HG03064 (cell line): ENCODE measurements at regions not wholly inside any gene's neighbourhood (a gene's known extent, or its start where the extent isn't known, plus 50 kb on each side); places are given as distances from the start of the nearest gene placed in this dataset.
"Not testable (repeated sequence)": the region's sequence is repeated elsewhere in the genome, so short reads cannot be mapped to it uniquely, and the experiment has no call there.

ENCODE experiments used
- ATAC-seq: cut with Tn5 transposase; IDR thresholded peaks from one replicate; pipeline ENCODE4 v1.9.1; 2021; ENCODE audit warnings: low read depth; ENCODE audit not compliant: unreplicated experiment

DNA sequence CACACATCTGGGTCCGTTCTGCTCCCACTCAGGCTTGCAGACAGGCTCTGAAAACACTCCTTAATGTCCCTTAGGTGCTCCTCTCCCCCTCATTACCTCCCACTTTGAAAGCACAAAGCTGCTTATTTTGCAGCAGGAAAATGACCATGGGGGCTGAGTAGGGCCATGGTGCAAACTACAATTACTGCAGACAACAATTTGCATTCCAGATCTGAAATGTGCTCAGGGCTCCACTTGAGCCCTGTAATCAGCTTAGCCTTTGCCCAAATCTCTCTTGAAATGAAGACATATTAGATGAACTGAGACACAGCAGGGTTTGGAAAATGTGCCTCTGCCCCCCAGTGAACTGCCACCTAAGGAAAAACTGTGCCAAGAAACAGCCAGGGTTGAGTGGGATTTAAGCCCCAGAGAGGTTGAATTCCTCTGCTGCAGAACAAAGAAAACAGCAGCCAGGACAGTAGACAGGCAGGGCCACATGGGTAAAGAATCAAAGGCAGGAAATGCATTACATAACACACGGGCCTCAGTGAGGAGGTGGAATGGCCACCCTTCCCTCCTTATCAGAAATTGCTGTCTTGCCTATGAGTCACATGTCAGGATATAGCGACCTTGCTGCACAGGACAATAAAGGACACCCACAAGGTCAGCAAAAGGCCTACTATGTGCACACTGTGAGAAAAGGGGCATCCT lies 126.8 kb upstream of the ARHGEF3 start:
- no peak for ATAC-seq

DNA sequence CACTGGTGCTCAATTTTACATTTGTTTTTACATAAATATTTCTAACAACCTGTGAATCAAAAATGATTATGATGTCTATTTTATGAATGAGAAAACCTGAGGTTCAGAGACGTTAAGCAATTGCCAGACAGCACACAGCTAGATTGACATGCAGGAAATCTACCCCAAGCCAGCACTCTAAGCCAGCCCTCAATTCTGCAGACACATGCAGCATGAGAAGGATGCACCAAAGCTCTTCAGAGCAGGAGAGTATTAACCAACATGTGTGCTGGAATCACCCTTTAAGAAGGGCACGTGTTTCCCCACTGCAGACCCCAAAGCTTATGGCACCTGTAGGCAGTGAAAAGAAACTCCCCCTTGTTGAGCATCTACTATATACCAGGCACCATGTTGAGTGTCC lies 126.1 kb upstream of the ARHGEF3 start:
- ATAC-seq, result no peak

DNA sequence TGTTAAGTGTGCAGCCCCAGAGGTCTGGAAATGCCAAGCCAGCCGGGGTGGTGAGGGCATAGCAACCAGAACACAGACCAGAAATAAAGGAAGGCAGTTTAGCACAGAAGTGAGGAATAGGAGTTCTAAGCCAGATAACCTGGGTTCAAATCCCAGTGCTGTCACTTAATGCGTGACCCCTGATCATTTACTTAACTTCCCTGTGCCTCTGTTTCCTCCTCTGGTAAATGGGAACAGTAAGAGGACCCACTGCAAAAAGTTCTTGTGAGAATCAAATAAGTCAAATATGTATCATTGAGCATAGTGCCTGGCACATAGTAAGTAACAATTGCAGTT lies 125.2 kb upstream of the ARHGEF3 start:
- no peak for ATAC-seq

DNA sequence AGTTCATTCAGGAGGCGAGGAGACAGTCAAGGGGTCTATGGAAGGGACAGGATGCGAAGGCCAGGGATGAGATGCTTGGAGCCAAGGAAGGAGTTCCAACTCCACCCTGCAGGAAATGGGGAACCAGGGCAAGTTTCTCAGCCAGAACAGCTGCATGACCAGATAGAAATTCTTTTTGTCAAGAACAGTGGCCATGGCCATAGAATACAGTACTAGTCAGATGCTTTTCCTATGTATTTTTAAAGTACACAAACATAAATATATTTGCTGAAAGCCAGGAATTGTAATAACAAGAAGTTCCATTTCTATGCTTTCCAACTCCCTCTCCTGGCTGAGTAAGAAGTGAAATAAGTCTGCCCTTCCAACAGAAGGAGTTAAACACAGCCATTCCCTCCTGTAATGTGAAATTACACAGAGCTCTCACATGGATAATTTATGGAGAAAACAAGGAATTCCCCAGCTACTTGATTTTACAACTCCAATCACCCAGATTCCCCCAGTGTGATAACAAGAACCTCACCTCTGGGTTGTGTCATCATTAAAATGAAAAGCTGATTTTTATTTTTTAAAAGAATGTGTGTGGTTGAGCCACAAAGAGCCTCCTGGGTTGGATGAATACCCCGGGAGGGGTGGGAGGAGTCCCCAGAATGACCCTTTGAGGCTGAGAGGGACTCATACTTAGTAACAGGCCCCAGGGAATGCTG lies 124.6 kb upstream of the ARHGEF3 start:
- ATAC-seq, result no peak

DNA sequence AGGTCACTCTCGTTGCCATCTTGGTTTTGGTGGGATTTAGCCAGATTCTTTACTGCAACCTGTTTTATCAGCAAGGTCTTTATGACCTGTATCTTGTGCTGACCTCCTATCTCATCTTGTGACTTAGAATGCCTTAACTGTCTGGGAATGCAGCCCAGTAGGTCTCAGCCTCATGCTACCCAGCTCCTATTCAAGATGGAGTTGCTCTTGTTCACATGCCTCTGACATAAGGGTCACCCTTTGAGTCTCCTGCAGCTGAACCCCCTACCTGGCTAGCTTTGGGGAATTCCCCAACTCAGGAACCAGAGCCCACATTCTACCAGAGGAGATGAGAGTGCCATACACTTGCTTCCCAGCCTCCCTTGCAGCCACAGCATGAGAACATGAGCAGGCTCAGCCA lies 123.0 kb upstream of the ARHGEF3 start:
- ATAC-seq, result not testable (repeated sequence)

DNA sequence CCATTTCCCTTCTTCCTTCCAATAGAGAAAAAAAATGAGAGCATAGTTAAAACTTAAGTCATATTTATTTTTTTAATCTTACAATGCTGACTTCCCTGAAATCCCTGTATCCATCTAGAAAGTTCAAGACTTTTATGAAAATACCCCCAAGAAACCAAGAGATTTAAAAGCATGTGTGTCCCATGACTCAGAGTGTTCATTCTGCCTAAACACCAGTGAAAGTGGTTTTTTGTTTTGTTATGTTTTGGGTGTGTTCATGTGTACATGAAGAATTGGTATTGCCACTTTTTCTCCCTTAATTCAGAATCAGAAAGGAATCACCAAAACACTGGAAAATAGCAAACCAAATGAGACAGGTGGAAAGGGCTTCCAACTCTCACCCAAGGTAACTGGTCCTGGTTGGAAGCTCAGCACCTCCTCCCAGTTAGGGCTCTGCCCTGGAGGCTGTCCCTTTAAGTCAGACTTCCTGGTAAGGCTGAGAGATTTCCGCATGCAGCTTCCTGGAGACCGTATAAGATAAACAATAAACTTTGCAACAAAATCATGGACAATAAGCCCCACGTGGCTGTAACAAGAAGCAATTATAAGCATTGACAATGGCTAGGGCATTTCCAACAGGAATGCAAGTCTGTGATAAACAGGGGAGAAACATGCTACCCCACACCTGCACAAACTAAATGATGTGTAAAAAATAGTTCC lies 121.9 kb upstream of the ARHGEF3 start:
- ATAC-seq, result no peak

DNA sequence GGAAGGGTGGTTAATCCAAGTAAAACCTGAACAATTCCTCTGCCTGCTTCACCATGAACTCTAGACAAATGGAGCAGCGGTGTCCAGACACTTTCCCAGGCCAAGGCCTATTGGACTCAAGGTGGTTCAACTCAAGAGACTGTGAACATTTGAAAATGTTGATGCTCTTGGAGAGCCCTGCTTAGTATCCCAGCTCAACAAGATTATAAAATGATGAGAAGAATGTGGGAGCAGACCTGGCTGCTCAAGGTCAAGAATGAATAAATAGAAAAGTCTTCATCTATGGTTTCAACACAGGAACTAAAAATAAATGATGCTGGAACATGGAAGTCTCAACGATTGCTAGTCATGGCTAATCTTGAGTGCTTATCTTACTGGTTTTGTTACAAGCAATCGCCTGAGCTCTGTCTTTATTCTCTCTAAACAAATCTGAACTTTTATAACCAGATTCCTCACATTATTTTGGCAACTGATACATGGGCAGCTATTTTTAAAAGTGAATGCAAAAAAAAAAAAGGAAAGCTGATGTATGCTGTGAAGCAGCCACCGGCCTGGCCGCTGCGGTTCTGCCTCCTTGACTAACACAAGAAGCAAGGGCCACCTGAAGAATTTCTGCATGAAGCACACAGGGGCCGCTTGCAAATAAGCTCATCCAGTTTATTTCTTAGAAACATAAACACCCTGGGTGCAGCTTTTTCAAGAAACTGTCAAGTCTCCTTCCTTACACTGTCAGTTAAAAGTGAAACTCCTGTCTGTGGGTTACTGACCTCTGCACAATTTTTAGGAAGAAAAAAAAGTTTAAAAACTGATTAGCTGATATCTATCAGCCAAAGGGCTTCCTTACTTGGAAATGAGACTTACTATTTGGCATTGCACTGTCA lies 120.1 kb upstream of the ARHGEF3 start:
- no peak for ATAC-seq

DNA sequence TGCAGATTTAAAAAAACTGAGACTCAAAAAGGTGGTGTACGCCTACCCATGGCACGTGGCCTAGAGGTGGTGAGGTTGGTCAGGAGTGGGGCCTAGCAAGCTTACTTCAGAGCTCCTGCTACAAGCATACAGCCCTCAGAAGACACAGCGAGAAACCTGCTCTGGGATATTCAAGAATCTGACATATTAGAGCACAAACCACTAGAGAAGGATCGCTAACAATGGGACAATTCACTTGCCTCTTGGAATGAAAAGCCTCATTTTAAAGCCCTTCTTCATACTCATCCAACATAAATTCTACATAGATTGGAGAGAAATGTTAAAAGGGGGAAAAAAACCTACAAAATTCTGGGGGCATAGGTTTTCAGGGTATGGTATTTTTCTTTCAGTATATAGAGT lies 118.0 kb upstream of the ARHGEF3 start:
- no peak for ATAC-seq

DNA sequence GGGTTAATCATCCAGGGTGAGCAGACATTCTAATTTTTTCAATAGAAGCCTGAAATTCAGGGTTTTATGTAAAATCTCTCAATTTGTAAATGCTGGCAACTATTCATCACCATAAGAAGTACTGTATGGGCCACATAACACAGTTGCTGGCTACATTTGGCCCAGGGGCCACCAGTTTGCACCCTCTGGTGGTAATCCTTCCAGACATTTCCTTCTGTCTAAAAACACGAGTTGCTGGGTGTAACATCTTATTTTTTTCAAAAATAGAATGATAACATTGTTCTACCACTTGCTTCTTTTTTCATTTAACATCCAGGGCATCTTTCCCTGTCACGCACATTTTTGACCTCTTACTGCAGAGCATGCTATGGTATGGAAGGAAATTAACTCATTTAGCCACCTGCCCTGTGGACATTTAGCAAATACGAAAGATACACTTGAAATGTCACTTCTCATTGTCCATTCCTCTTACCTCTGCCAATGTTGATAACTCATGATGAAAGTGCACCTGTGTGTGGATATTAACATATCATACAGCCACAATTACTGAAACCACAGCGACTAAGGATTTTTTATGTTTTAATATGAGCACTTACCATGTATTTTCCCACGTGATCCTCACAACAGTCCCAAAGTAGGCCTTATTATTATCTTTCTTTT lies 117.5 kb upstream of the ARHGEF3 start:
- ATAC-seq, result no peak

DNA sequence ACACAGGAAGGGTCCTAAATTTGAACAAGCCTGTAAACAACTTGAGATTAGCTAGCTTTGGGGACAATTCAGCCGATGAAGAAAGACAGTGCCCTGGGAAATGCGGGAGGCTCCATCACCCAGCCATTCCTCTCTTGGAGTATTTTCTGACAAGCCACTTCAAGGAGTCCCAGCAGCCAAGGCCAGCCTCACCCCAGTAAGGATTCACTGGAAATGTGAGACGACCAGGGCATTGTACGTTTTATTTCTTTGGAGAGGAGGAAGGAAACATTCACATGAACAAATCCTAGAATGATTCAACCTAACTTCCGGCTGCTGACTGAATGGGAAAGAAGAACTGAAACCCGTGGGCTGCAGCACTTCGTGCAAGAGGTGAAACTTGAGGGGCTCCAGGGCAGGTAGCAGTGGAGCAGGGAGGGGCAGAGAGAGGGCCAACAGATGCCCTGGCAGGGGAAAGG lies 116.4 kb upstream of the ARHGEF3 start:
- ATAC-seq, result peak; percentile 38

DNA sequence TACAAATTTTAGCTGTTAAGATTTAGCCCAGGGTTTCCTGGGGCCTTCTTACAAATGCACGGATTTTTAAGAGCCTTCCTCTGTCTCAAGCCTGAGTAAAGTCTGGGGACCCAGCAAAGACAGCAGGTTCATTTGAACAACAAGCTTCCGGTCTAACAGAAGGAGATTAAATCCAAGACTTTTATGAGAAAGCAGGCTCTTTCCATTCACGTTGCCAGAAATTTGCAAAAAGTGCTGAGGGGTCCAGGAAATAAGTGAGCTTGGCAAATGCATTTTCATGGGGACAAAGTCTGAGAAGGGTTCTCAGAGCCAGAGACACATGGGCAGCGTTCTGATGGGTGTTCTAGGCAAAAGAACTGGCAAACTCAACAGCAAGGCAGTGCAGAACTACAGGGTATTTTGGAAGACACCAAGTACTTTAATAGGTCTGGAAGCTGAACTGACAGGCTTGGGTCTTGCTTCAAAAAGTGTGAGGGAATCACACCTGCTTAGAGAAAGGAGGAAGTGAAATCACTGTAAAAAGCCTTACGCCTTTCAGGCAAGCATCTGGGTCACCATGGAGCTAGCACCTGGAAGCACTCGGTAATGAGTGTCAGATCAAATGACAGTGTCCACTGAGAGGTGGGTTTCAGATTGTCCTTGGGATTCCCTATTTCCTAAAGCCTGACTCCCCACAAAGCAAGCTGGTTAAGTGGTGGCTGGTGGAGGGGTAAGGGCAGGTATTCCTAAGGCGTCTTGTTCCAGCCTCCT lies 115.8 kb upstream of the ARHGEF3 start:
- ATAC-seq, result peak; percentile 52

DNA sequence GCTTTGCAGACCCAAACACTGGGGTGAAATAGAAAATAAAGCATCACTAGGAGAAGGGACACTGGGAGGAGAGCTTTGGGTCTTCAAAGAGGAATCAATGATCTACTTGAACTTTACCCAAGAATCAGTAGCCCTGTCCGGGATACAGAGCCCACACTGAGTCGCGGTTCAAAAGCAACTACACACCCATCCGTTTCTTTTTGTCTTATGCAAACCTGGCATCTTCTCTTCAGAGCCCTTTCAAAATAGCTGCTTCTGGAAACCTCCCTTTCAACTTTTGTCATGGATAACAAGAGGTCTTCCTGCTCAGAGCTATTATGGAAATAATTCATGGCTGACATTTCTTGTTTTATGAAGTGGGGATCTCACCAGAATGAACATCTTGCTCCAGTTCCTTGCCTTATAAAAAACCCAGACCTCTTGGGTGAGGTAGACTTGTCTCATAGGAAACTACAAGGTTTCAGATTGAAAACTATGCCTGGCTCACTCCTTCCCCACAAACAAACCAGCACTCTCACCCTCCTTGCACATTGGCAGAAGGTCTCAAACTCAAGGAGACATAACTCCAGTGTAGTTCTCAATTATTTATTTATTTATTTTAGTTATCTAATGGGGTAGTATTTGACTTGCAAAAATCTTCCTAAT lies 115.1 kb upstream of the ARHGEF3 start:
- no peak for ATAC-seq

DNA sequence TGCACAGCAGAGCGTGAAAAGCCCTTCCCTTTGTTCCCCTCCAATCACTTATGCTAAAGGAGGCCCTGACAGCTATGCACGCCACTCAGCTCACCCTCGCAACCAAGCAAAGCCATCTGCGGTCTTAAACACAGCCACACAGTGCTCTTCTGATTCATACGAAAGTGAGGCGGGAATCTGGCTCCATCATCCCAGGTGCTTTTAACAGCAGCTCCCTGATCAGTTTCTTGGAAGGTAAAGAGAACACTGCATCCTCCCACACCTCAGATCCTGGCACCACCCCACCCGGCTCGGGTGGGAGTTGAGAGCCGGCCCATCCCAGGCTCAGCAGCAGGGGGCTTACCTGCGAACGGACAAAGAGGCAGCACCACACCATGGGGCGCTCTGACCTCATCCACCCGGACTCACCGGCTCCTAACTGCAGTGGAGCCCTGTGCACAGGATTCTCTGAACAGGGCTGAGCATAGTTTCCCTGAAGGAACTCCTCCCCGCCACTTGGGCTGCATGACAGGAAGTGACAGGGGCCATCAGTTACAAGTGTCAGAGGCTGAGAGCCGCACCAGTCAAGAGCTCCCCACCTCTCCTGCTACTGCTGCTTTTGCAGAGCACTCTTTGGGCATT lies 114.3 kb upstream of the ARHGEF3 start:
- ATAC-seq, result no peak

DNA sequence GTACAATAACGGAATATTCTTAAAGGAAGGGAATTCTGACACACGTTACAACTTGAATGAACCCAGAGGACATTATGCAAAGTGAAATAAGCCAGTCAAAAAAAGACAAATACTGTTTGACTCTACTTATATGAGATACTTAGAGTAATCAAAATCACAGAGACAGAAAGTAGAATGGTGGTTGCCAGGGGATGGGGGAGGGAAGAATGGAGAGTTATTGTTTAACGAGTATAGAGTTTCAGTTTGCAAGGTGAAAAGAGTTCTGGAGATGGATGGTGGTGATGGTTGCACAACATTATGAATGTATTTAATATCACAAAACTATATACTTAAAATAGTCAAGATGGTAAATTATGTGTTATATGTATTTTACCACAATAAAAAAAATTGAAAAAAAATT lies 112.9 kb upstream of the ARHGEF3 start:
- ATAC-seq, result no peak

DNA sequence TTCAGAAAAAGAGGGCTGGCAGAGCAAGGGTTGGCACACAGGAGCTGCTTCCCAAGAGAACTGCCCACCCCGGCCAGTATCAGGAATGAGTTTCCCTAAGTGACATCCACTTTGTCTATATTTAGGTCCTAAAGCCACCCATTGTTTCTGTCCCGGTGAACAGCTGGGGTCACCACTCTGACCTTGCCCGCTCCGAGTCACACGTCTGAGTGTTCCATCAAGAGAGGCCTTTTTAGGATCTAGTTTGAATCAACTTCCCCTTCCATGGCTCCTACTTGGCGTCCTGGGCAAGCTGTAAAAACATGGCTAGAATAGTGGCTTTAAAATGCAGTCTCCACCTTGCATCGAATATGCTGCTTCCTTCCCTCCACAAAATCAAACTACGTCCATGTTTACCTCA lies 109.6 kb upstream of the ARHGEF3 start:
- no peak for ATAC-seq

DNA sequence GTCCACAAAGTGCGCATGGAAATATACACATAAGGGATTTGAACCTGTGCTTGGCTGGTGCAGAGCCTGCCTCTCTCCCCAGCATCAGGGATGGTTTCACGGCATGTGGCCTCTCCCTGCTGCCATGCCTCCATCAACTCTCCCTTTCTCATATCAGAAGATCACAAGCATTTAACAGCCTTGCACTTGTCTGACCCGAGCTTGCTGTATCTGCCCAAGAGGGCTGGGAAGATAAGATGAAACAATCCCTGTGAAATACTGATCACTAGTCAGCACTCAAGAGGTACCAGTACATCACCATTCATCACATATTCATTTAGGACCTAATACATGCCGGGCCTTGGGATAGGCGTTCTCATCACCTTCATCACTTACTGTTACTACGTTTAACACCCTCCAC lies 107.6 kb upstream of the ARHGEF3 start:
- ATAC-seq, result no peak

DNA sequence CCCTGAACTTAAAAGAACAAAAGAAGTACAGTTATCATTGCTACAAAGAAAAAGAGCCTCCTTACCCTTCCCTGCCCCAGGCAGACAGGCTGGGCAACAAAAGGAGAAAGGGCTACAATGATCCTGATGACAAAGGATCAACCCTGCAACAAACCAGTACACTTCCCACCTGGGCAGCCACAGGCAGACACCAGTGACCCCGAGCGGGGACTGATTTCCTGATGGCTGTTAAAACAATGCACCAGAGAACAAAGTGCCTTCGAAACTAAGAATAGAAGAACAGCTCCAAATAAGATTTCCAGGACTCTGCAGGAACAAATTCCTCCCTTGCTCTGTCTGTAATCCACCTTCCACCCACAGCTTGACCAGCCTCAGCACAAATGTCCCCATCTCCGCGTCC lies 106.3 kb upstream of the ARHGEF3 start:
- ATAC-seq, result no peak

DNA sequence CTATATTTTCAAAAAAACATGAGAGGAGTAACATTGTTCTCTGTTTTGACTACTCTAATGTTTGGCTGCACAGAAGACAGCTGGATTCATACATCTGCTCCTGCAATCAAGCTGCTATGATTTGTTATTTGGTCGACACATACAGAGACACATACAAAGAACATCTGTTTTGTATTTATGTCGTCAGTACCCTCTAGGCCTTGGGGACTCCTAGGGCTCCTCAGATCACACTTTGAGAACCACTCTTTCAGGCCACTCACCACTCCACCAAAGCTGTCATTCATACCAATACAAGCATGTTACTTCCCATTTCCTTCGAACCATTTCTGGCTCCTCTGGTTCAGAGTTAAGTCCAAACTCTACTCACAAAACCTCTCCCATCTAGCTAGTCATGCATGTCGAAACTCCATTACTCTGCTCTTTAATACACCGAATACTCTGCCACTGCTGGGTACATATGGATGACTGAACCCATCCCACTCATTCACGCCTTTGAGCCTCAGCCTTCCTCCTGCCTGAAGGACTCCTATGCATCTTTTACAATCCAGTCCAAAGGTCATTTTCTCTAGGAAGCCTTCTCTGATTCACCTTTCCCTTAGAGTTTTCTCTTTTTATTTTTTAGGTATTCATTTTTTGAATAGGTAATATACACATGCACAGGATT lies 102.9 kb upstream of the ARHGEF3 start:
- ATAC-seq, result no peak
